ENCODE measurements at regions not wholly inside any gene's neighbourhood (a gene's known extent, or its start where the extent isn't known, plus 50 kb on each side); places are given as distances from the start of the nearest gene placed in this dataset.
"Not testable (repeated sequence)": the region's sequence is repeated elsewhere in the genome, so short reads cannot be mapped to it uniquely, and the experiment has no call there.

GRCh38 chr2:13289310-13289709, 572.6 kb downstream of the TRIB2 start:
- intact Hi-C loops (cut with DNase I), result no loop called here
- DNase-seq, result no peak

GRCh38 chr2:13308478-13308805, 591.7 kb downstream of the TRIB2 start:
- DNase-seq; intact Hi-C loops (cut with DNase I): not testable (repeated sequence)

- intact Hi-C loops (cut with DNase I), result no loop called here
Measured at GRCh38 chr2:13308989-13309388, 592.3 kb downstream of the TRIB2 start.

GRCh38 chr2:13332060-13332459, 615.3 kb downstream of the TRIB2 start:
- intact Hi-C loops (cut with DNase I), result no loop called here

More at GRCh38 chr2:13308989-13309388, 592.3 kb downstream of the TRIB2 start:
- DNase-seq, result no peak

GRCh38 chr2:13334071-13334470, 617.3 kb downstream of the TRIB2 start:
- DNase-seq; intact Hi-C loops (cut with DNase I): not testable (repeated sequence)

More at GRCh38 chr2:13332060-13332459, 615.3 kb downstream of the TRIB2 start:
- no peak for DNase-seq

GRCh38 chr2:13334545-13334944, 617.8 kb downstream of the TRIB2 start:
- intact Hi-C loops (cut with DNase I), result no loop called here

GRCh38 chr2:13335862-13336535, 619.3 kb downstream of the TRIB2 start:
- no peak for DNase-seq
- intact Hi-C loops (cut with DNase I), result no loop called here

More at GRCh38 chr2:13334545-13334944, 617.8 kb downstream of the TRIB2 start:
- DNase-seq, result no peak

GRCh38 chr2:13351068-13351467, 634.3 kb downstream of the TRIB2 start:
- intact Hi-C loops (cut with DNase I), result no loop called here
- DNase-seq, result no peak

- no peak for DNase-seq
- intact Hi-C loops (cut with DNase I), result no loop called here
Measured at GRCh38 chr2:13353083-13353482, 636.3 kb downstream of the TRIB2 start.

- DNase-seq, result no peak
- intact Hi-C loops (cut with DNase I), result no loop called here
Measured at GRCh38 chr2:13354031-13354430, 637.3 kb downstream of the TRIB2 start.

GRCh38 chr2:13381928-13382327, 665.2 kb downstream of the TRIB2 start:
- intact Hi-C loops (cut with DNase I); DNase-seq: not testable (repeated sequence)

- DNase-seq; intact Hi-C loops (cut with DNase I): not testable (repeated sequence)
Measured at GRCh38 chr2:13389172-13389571, 672.4 kb downstream of the TRIB2 start.

GRCh38 chr2:13390676-13391075, 673.9 kb downstream of the TRIB2 start:
- DNase-seq, result no peak
- intact Hi-C loops (cut with DNase I), result no loop called here

GRCh38 chr2:13401312-13401711, 684.6 kb downstream of the TRIB2 start:
- intact Hi-C loops (cut with DNase I), result no loop called here
- DNase-seq, result no peak

- intact Hi-C loops (cut with DNase I), result no loop called here
Measured at GRCh38 chr2:13413989-13414388, 697.3 kb downstream of the TRIB2 start.

GRCh38 chr2:13414897-13415296, 698.2 kb downstream of the TRIB2 start:
- intact Hi-C loops (cut with DNase I), result no loop called here

More at GRCh38 chr2:13413989-13414388, 697.3 kb downstream of the TRIB2 start:
- no peak for DNase-seq

GRCh38 chr2:13433954-13434353, 717.2 kb downstream of the TRIB2 start:
- peak in 1 of 10 donors; percentile 22 for DNase-seq
- intact Hi-C loops (cut with DNase I), result no loop called here

More at GRCh38 chr2:13414897-13415296, 698.2 kb downstream of the TRIB2 start:
- no peak for DNase-seq

- DNase-seq; intact Hi-C loops (cut with DNase I): not testable (repeated sequence)
Measured at GRCh38 chr2:13443554-13444261, 727.0 kb downstream of the TRIB2 start.

GRCh38 chr2:13462464-13462863, 745.7 kb downstream of the TRIB2 start:
- intact Hi-C loops (cut with DNase I), result no loop called here
- DNase-seq, result no peak

- no peak for DNase-seq
- intact Hi-C loops (cut with DNase I), result no loop called here
Measured at GRCh38 chr2:13466076-13466475, 749.3 kb downstream of the TRIB2 start.

GRCh38 chr2:13474538-13474937, 757.8 kb downstream of the TRIB2 start:
- intact Hi-C loops (cut with DNase I), result no loop called here
- no peak for DNase-seq

GRCh38 chr2:13480057-13480456, 763.3 kb downstream of the TRIB2 start:
- no peak for DNase-seq
- intact Hi-C loops (cut with DNase I), result no loop called here

Data from posterior cingulate gyrus (tissue), 11 donors.